Skeletal muscle cell (primary cell): ENCODE measurements at regions not wholly inside any gene's neighbourhood (a gene's known extent, or its start where the extent isn't known, plus 50 kb on each side); places are given as distances from the start of the nearest gene placed in this dataset.

ENCODE experiments used
- DNase-seq: peaks from one replicate; pipeline ENCODE4 v3.0.0-alpha.2; 2010; ENCODE audit warnings: low read depth
- H3K4me3 ChIP-seq: 2 replicates; pipeline ENCODE4 v1.5.1; 2011; ENCODE audit warnings: low read depth, mild to moderate bottlenecking, control low read depth, low read length, moderate library complexity

DNA sequence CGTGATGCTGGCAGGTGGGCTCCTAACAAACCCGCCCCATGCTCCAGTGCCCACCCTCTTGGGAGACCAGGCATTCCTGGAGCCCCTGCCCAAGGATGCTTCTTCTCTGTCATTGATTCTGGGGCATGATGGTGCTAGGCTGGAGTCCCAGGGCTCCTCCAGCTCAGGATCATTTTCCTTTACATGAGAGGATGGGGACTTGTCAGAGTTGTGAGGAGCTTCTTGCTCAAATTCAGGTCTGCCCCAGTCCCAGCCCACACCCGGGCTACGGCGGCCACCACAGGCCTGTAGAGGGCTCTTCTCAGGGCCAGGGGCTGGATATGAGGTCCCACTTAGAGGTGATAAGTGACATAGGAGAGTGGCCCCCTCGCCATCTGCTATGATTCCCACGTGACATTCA, 141.1 kb upstream of the COPS8 start:
- H3K4me3 ChIP-seq, result no peak overlapping the region
- no peak for DNase-seq

DNA sequence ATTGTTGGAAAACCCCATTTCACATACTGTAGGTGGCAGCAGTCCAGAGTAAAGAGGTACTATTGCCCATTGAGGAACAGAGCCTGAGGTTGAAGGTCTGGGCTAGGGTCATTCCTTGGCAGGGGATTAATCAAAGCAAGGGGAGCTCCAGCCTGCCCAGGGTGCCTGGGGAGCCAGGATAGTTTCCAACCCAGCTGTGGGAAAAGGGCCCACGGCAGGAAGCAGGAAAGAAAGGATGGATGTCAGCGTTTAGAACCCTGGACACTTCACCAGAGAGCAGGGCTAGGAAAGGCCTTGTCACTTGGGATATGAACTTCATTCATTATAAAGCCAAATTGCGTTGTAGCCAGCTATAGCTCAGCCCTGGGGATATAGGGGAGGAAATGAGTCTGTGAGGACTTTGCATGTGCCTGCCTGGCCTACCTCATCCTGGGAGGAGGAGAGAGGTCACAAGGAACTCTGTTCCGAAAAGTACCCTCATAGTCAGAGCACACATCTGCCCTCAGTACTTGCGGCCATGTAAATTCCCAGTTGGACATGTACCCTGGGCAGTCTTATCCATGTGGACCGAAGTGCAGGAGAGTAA, 140.2 kb upstream of the COPS8 start:
- no peak overlapping the region for H3K4me3 ChIP-seq
- DNase-seq, result no peak

GRCh38 chr2:236946871-236947270, 138.8 kb upstream of the COPS8 start:
- DNase-seq, result no peak
- H3K4me3 ChIP-seq, result no peak overlapping the region

DNA sequence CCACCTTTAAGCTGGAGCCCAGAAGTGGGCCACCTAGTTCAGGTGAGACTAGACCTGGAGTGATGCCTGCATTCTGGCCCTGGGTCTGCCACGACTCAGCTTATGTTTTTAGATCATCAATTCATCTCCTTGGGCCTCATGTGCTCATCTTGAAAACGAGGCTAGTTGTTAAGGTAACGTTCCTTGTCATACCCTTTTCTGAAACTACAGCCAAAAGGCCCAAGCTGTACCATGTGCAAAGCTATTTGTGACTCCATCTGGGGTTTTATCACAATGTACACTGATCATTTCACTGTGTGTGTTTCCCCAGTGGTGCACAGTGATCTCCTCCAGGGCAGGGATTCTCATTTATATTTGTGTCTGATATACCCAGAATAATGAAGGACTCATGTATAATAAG, 138.4 kb upstream of the COPS8 start:
- H3K4me3 ChIP-seq, result no peak overlapping the region
- DNase-seq, result no peak

DNA sequence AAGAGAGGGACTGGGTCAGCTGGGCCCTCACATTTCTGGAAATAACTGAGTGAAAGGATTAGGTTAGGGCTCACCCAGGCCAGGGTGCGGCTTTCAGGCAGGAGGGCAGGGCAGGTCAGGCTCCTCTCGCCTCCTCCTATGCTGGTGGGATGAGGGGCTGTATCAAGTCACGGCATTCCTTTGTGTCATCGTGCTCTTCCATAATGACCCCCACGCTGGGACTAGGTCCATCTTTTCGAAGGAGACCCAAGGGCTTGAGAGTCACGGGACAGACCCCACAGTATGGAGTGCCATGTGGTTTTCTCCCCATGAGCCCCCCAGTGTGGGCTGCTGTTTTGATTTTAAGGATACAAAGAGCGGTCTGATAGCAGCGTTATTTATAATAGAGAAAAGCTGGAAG, 137.8 kb upstream of the COPS8 start:
- no peak overlapping the region for H3K4me3 ChIP-seq
- DNase-seq, result no peak

DNA sequence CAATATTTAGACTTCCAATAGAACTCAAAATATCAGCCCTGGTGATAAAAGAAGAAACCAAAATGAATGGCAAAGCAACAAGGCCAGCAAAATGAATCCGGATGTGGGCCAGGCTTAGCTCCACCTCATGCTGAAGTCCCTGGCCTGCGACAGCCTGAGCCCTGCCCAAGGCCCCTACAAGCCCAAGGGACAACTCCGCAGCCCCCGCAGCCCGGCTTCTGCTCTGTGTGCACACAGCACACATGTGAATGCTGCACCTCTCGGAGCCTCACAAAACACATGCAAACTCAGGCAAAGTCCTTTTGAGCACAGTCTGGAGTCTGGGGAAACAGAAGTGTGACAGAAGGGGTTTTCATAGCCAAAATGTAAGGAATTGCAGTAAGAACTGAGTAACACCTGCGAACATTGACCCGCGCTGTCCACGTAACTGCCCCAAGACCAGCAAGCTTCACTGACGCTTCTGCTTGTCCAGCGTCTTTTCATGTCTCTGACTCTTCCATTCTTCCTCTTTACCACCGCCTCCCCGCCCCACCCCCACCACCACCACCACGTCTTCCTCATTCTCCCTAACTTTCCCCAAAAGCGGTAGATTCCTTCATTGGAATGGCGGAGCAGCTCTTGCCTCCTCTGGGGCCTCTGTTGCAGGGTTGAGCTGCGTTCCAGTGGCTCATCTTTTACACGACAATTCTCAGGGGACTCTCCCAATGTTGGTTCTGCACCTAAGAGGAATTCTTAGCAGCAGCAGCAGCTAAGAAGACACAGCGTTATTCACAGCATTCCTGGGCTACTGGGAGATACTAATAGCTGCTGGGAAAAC, 136.4 kb upstream of the COPS8 start:
- no peak for DNase-seq
- H3K4me3 ChIP-seq, result no peak overlapping the region

DNA sequence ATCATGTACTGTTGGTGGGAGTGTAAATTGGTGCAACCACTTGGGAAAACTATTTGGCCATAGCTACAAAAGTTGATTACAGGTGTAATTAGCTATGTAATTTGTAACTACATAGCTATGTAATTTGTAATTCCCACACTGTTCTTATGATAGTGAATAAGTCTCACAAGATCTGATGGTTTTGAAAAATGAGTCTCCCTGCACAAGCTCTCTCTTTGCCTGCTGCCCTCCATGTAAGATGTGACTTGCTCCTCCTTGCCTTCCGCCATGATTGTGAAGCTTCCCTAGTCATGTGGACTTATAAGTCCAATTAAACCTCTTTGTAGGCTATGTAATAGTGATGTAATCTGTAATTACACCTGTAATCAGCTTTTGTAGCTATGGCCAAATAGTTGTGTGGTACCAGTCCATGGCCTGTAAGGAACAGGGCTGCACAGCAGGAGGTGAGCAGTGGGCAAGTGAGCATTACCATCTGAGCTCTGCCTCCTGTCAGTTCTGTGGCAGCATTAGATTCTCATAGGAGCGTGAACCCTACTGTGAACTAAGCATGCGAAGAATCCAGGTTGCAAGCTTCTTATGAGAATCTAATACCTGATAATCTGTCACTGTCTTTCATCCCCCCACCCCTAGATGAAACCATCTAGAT, 133.7 kb upstream of the COPS8 start:
- H3K4me3 ChIP-seq, result no peak overlapping the region
- no peak for DNase-seq

GRCh38 chr2:236954641-236955040, 131.0 kb upstream of the COPS8 start:
- no peak for DNase-seq
- no peak overlapping the region for H3K4me3 ChIP-seq

GRCh38 chr2:236955521-236956030, 130.1 kb upstream of the COPS8 start:
- no peak for DNase-seq
- no peak overlapping the region for H3K4me3 ChIP-seq

DNA sequence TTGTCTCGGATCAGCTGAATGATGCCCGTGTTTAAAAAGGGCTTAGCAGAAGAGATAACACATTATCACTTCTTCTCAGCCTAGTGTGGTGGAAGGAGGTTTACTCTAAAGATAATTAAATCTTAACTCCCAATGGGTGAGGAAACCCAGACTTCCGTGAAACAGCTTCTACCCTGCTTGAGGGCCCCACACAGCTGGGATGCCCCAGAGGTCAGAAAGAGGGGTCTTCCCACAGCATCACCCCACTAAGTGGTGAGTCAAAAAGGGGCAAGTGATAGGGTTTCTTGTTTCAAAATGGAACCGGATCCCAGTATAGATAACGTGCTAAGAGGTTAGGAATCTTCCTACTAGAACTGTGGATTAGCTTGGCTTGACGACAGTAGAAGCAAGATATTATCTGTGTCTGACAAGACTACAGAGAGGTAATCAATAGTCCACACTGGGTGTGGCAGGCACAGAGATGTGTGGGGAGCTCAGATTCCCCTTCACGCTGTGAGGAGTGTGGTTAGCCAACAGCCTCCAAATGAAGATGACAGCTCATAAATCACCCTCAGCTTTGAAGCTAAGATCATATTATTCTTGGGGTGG, 129.6 kb upstream of the COPS8 start:
- DNase-seq, result no peak
- H3K4me3 ChIP-seq, result no peak overlapping the region

GRCh38 chr2:236956641-236957040, 129.0 kb upstream of the COPS8 start:
- DNase-seq, result no peak
- no peak overlapping the region for H3K4me3 ChIP-seq

DNA sequence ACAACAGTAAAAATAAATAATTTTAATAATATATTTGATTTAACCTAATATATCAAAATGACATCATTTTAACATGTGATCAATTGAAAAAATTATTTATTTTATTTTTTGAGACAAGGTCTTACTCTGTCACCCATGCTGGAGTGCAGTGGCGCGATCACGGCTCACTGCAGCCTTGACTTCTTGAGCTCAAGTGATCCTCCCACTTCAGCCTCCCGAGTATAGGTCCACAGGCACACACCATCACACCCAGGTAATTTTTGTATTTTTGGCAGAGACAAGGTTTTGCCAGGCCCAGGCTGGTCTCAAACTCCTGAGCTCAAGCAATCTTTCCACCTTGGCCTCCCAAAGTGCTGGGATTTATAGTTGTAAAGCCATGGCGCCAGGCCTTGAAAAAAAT, 126.7 kb upstream of the COPS8 start:
- no peak for DNase-seq
- H3K4me3 ChIP-seq, result no peak overlapping the region

DNA sequence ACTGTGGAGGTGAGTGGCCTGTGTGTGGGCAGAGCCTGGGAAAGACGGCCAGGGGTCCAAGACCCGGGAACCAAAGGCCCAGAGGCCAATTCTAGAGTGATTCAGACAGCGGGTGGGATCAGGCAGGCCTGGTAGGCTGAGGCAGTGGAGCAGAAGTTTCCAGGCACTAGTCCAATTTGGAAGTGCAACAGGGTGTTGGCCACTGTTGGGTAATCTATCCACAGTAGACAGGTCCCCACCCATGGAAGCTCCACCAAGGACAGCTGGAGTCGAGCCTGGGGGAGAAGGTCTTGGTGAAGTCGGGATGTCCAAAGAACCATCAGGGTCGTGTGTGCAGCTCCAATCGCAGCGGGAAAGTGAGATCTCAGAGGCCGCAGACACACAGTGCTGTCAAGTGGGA, 125.8 kb upstream of the COPS8 start:
- DNase-seq, result no peak
- H3K4me3 ChIP-seq, result no peak overlapping the region

DNA sequence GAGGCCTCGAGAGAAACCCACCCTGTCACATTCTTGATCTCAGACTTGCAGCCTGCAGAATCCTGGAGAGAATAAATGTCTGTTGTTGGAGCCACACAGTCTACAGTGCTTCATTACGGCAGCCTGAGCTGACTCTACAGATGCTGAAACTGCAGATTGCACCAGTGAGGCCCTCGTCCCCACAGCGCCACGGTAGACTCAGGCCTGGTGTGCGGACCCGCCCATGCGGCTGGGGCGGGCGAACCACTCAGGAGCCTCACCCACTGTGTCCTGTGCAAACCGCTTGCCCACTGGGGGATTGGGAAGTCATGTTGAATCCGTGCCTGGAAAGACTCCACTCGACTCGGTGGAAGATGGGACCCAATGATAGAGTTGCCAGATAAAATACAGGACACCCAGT, 125.2 kb upstream of the COPS8 start:
- DNase-seq, result no peak

DNA sequence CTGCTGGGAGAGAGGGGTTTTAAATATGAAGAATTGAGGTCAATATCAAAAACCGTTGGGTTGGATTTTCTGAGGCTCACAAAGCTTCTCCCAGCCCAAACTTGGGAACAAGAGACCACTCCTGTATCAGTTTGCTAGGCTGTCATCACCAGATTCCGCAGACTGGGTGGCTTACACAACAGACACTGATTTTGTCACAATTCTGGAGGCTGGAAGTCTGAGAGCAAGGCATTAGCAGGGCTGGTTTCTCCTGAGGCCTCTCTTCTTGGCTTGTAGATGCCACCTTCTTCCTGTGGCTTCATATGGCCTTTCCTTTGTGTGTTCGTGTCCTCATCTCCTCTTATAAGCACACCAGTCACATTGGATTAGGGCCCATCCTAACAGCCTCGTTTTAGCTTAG, 122.9 kb upstream of the COPS8 start:
- DNase-seq, result no peak
- H3K4me3 ChIP-seq, result no peak overlapping the region

More for the DNA sequence above, 125.2 kb upstream of the COPS8 start:
- no peak overlapping the region for H3K4me3 ChIP-seq

GRCh38 chr2:236963631-236964182, 122.0 kb upstream of the COPS8 start:
- DNase-seq, result no peak
- H3K4me3 ChIP-seq, result no peak overlapping the region

- no peak for DNase-seq
- no peak overlapping the region for H3K4me3 ChIP-seq
Observed at GRCh38 chr2:236964291-236964690, 121.4 kb upstream of the COPS8 start.

- no peak for DNase-seq
- H3K4me3 ChIP-seq, result no peak overlapping the region
Observed at GRCh38 chr2:236965021-236965840, 120.5 kb upstream of the COPS8 start.

DNA sequence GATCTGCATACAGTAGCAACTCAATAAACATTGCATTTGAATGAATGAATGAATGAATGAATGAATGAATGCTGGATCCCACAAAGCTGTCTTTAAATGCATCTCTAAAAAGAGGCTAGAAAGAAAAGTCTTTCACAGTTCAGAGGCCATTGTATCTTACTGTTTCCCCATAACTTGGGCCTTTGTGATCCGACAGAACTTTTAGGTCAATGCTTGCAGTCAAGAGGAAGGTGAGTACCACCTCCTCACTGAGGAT, 119.9 kb upstream of the COPS8 start:
- H3K4me3 ChIP-seq, result no peak overlapping the region
- no peak for DNase-seq

GRCh38 chr2:236967499-236967783, 118.2 kb upstream of the COPS8 start:
- H3K4me3 ChIP-seq, result no peak overlapping the region

More at GRCh38 chr2:236967499-236967783, 118.2 kb upstream of the COPS8 start:
- DNase-seq, result no peak
